GM23338 (cell line): ENCODE measurements at regions not wholly inside any gene's neighbourhood (a gene's known extent, or its start where the extent isn't known, plus 50 kb on each side); places are given as distances from the start of the nearest gene placed in this dataset.

ENCODE experiments used
- ATAC-seq: fragments of 200-7000 bp; cut with Tn5 transposase; 3 replicates; pipeline ENCODE4 v1.9.1; 2020
- DNase-seq: peaks from one replicate; pipeline ENCODE4 v3.0.0-alpha.2; 2015; ENCODE audit warnings: low spot score
- H2AFZ ChIP-seq: fragments of 200-600 bp; sonication (generic); 2 replicates; pipeline ENCODE4 v1.8.0; 2016; ENCODE audit warnings: antibody characterized with exemption, mild to moderate bottlenecking, moderate library complexity
- H3F3A ChIP-seq: fragments of 200-600 bp; sonication (generic); replicated peaks from 2 replicates; pipeline ENCODE4 v1.8.0; 2017; ENCODE audit warnings: antibody characterized with exemption, mixed run types, low read depth
- H3K27ac ChIP-seq: fragments of 200-600 bp; sonication (generic); 2 replicates; pipeline ENCODE4 v1.6.1; 2016; ENCODE audit warnings: low read depth
- H3K27me3 ChIP-seq: fragments of 200-600 bp; sonication (generic); 2 replicates; pipeline ENCODE4 v1.8.0; 2016; ENCODE audit warnings: mild to moderate bottlenecking, mixed run types, moderate library complexity; ENCODE audit not compliant: insufficient read depth
- H3K36me3 ChIP-seq: fragments of 200-600 bp; sonication (generic); 2 replicates; pipeline ENCODE4 v1.8.0; 2016; ENCODE audit warnings: mild to moderate bottlenecking; ENCODE audit not compliant: insufficient read depth
- H3K4me1 ChIP-seq: fragments of 200-600 bp; sonication (generic); 2 replicates; pipeline ENCODE4 v1.8.0; 2016; ENCODE audit warnings: mild to moderate bottlenecking, moderate library complexity; ENCODE audit not compliant: insufficient read depth
- H3K4me2 ChIP-seq: fragments of 200-600 bp; sonication (generic); 2 replicates; pipeline ENCODE4 v1.7.1; 2017; ENCODE audit warnings: mixed run types
- H3K4me3 ChIP-seq: fragments of 200-600 bp; sonication (generic); 2 replicates; pipeline ENCODE4 v1.6.1; 2016; ENCODE audit warnings: mixed run types
- H3K79me2 ChIP-seq: fragments of 200-600 bp; sonication (generic); replicated peaks from 2 replicates; pipeline ENCODE4 v1.8.0; 2017; ENCODE audit warnings: mild to moderate bottlenecking; ENCODE audit not compliant: insufficient read depth
- H3K9me2 ChIP-seq: fragments of 200-600 bp; sonication (generic); 2 replicates; pipeline ENCODE4 v1.8.0; 2017; ENCODE audit not compliant: insufficient read depth
- H4K20me1 ChIP-seq: fragments of 200-600 bp; sonication (generic); replicated peaks from 2 replicates; pipeline ENCODE4 v1.8.0; 2017; ENCODE audit warnings: mild to moderate bottlenecking; ENCODE audit not compliant: insufficient read depth
- H3K27ac Mint-ChIP-seq: 2 replicates; pipeline ENCODE4 v1.8.0; 2020; ENCODE audit warnings: inconsistent platforms, mild to moderate bottlenecking, moderate library complexity, mixed read lengths
- H3K27me3 Mint-ChIP-seq: 3 replicates; pipeline ENCODE4 v1.8.0; 2022; ENCODE audit warnings: low read depth, mild to moderate bottlenecking, moderate library complexity, mixed read lengths, inconsistent platforms; ENCODE audit not compliant: insufficient read depth, poor library complexity
- H3K36me3 Mint-ChIP-seq: 3 replicates; pipeline ENCODE4 v1.8.0; 2021; ENCODE audit warnings: low read depth, mild to moderate bottlenecking, inconsistent platforms, moderate library complexity, mixed read lengths
- H3K4me1 Mint-ChIP-seq: 3 replicates; pipeline ENCODE4 v1.8.0; 2020; ENCODE audit warnings: mild to moderate bottlenecking, inconsistent platforms, mixed read lengths
- H3K4me3 Mint-ChIP-seq: 3 replicates; pipeline ENCODE4 v1.8.0; 2021; ENCODE audit warnings: moderate library complexity, mild to moderate bottlenecking, inconsistent platforms, mixed read lengths
- H3K9me3 Mint-ChIP-seq: 3 replicates; pipeline ENCODE4 v1.8.0; 2020; ENCODE audit warnings: moderate library complexity, mild to moderate bottlenecking, inconsistent platforms, mixed read lengths
- CTCF ChIP-seq, 2 experiments: fragments of 200-600 bp in 1 of 2; sonication (generic) in 1 of 2; conservative IDR thresholded peaks; 2 replicates each; pipeline versions ENCODE4 v1.5.1 to v1.6.1; 2016 to 2017; ENCODE audit warnings: antibody characterized with exemption in 2 of 2, low read depth in 2 of 2, mild to moderate bottlenecking in 2 of 2, moderate library complexity in 1 of 2
- ETS1 ChIP-seq: IDR thresholded peaks from 2 replicates; pipeline ENCODE4 v1.6.1; 2016; ENCODE audit warnings: antibody characterized with exemption
- EZH2 ChIP-seq: fragments of 200-600 bp; sonication (generic); IDR thresholded peaks from one replicate; pipeline ENCODE4 v1.8.0; 2017; ENCODE audit warnings: antibody characterized with exemption, mild to moderate bottlenecking, low read depth; ENCODE audit not compliant: unreplicated experiment
- EZH2phosphoT487 ChIP-seq: fragments of 200-600 bp; sonication (generic); IDR thresholded peaks from one replicate; pipeline ENCODE4 v1.8.1; 2018; ENCODE audit warnings: antibody characterized with exemption; ENCODE audit not compliant: unreplicated experiment
- JUNB ChIP-seq: IDR thresholded peaks from one replicate; pipeline ENCODE4 v1.6.1; 2016; ENCODE audit warnings: antibody characterized with exemption; ENCODE audit not compliant: unreplicated experiment
- REST ChIP-seq: IDR thresholded peaks from one replicate; pipeline ENCODE4 v1.6.1; 2018; ENCODE audit warnings: antibody characterized with exemption; ENCODE audit not compliant: unreplicated experiment
- ZNF462 ChIP-seq: fragments of 250-450 bp; sonication (Bioruptor Pico); IDR thresholded peaks from 2 replicates; pipeline ENCODE4 v1.5.0; 2020; ENCODE audit warnings: mild to moderate bottlenecking, moderate library complexity

- TF ChIP-seq EZH2phosphoT487 (no peak), EZH2 (no peak)
These were observed 494.1 kb downstream of the HACE1 start (continued) for GRCh38 chr6:104365451-104366234.

GRCh38 chr6:104357928-104358327 is 501.8 kb downstream of the HACE1 start:
- ATAC-seq: no peak
- no peaks in the 10 kb centered on the region for H3K27me3 ChIP-seq
- H2AFZ ChIP-seq: no peak overlapping the region
- no peak for DNase-seq
- H3K4me3 ChIP-seq: no peak overlapping the region
- no peak overlapping the region for H3K27ac ChIP-seq
- 0 out of 2 replicates have a peak, but pooled peaks cover 3% of the 10 kb centered on the region for H3K4me1 ChIP-seq
- no peaks in the 10 kb centered on the region for H3K36me3 ChIP-seq
- Mint-ChIP-seq H3K36me3 (peaks cover 8% of the 10 kb centered on the region; the same call in 2 of the 3 replicates), H3K4me1 (peaks cover 3% of the 10 kb centered on the region; the same call in 2 of the 3 replicates), H3K27ac (no peak overlapping the region), H3K9me3 (peaks cover 12% of the 10 kb centered on the region), H3K4me3 (no peak overlapping the region), H3K27me3 (no peaks in the 10 kb centered on the region)
- H3K4me2 ChIP-seq: no peak overlapping the region
- 0 out of 2 replicates have a peak, but pooled peaks cover 3% of the 10 kb centered on the region for H3K9me2 ChIP-seq
- no peaks in the 10 kb centered on the region for H3F3A ChIP-seq
- H3K79me2 ChIP-seq: no peaks in the 10 kb centered on the region
- no peak for TF ChIP-seq ETS1
- TF ChIP-seq EZH2: no peak
- no peak for TF ChIP-seq JUNB
- no peak for TF ChIP-seq ZNF462 (CRISPR knock-in tag)
- TF ChIP-seq EZH2phosphoT487: no peak
- no peak for TF ChIP-seq REST
- no peak for TF ChIP-seq CTCF (conservative IDR thresholded peaks at IDR 0.05; ENCODE audit: low read depth in 2 of 2)
- no peaks in the 10 kb centered on the region for H4K20me1 ChIP-seq
